Skin of body (tissue), 1 donor: ENCODE measurements at regions not wholly inside any gene's neighbourhood (a gene's known extent, or its start where the extent isn't known, plus 50 kb on each side); places are given as distances from the start of the nearest gene placed in this dataset.
A peak's percentile ranks its signal among the peaks of the same experiment; 100 is the strongest.

Experiments
- DNase-seq: peaks from one replicate; lab custom pipeline; 2025; lab: John Stamatoyannopoulos, UW

DNA sequence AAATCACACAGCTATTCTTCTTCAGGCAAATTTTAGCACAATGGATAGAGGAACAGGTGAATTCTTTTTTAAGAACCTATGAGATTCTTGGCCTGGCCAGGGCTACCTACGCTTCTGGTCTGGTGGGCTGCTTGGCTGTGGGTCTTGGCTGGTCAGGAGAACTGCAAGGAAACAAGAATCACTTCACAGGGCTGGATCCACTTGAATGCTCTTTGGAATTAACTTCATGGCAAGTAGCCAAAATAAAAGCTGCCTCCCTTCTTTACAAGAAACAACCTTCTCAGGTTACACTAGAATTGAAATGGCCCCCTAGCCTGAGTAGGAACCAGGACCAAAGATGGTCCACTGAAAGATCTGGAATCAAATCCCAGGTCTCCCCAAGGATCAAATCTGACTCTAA, 519.1 kb downstream of the IQCM start:
- no peak for DNase-seq

DNA sequence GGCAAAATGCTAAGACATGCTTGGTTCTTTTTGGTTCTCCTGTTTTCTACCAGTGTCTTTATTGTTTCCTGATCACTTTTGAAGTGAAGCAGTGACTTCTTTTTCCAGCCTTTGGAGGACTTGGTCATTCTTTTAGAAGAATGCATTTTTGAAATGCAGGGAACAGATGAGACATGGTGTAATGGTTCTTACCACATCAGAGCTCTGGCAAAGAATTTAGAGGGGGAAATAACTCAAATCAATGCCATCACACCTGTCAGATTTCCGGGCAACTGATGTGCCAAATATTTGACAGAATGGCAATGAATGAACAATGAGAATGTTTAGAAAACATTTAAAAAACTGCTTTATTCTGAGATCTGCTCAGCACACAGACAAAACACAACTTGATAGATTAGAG, 519.6 kb downstream of the IQCM start:
- no peak for DNase-seq

- peak; percentile 13 for DNase-seq
Measured at GRCh38 chr4:149294601-149295000, 521.0 kb downstream of the IQCM start.

- no peak for DNase-seq
Measured at GRCh38 chr4:149293046-149293649, 522.5 kb downstream of the IQCM start.

DNA sequence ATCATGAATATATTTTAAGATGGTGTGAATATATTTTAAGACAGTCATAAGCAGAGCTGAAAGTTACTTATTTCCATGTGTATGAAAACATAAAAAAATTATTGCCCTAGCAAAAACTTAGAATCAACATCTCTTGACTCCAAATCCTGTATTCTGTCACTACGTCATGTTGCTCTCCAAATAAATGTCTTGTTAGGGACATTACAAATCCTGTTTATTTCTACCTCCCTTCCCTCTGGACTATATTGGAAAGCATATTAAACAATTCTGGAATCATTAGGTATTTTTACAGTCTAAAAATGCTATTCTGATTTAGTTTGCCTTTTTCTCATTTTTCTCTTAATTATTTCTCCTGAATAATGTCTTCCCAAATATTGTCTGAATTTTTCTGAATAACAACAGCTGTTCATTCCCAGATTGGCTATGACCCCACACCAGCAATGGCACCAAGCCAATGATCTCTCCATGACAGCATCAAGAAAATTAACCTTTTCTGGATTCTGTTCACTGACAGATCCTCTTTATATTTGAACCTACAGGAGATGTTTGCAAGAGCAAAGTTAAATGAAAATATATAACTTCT, 523.1 kb downstream of the IQCM start:
- peak; percentile 22 for DNase-seq

- no peak for DNase-seq
Measured at GRCh38 chr4:149291463-149291862, 524.2 kb downstream of the IQCM start.

DNA sequence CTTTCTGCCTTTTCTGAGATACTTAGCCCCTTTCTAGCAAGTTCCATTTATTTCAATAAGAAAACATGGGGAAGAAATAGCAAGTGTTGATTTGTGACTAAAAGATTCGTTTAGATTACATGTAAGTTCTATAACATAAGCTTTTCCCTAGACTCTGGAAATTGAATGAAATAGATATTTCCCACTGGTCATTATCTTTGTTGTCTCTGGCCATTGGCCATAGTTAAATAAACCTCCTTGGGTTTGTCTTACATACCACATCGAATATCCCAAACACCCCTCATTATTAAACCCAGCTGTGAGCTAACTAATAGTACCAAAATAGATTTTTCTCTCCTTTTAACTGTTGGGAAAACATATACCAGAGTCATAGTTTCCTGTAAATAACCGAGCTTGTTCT, 534.8 kb downstream of the IQCM start:
- DNase-seq = peak; percentile 54

- DNase-seq = peak; percentile 14
Measured at GRCh38 chr4:149279776-149280175, 535.9 kb downstream of the IQCM start.

DNA sequence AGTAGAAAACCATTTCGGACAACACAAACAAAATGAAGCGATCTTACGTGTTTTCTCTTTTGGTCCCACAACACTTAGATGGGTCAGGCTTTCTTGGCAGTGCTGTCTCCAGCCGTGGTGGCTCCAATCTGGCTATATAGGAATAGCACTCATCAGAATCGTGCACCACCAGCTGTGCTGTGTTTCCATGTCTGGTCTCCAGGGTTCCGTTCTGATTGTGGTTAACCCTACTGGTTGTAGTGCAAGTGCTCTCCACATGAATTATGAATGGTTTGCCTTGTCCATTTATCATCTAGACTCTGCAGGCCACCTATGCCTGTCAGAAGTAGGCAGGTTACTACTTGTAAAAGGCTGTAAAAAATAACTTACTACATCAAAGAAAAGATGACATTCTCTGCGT, 536.3 kb downstream of the IQCM start:
- no peak for DNase-seq

DNA sequence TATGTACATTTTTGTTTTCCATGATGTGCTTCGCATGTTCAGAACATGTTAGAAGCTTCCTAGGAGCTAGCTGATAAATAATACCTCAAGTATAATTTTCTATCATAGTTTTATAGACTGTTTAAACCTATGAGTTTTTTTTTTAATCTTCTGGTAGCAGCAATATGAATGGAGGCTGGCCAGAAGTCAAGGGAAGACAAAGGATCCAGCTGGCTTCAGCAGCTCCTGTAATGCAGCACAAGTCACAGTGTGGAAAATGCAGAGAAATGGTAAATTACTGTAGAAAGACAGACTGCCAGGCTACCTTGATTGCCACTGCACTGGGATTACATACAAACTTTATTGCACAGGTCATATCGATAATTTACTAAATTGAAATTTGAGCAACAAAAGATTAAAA, 537.9 kb downstream of the IQCM start:
- DNase-seq = peak; percentile 1

GRCh38 chr4:149269835-149270234, 545.8 kb downstream of the IQCM start:
- DNase-seq = no peak

- no peak for DNase-seq
Measured at GRCh38 chr4:149266301-149266700, 549.3 kb downstream of the IQCM start.

DNA sequence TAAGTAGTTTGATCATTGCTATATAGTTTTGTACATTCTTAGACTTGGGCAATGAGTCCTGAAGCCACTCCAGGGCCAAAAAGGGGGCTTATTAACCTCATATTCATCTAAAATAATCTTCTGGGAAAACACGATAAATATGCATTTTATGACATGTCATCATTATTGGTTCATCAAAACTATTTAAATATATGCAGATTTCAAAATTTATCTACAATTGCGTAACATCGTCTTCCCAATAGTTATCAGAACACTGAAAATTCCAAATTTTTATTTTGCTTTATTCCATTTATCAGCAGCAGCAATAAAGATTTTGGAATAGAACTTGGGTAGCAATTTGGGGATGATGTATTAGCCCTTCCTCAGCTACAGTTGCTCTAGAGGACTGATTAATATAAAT, 550.0 kb downstream of the IQCM start:
- no peak for DNase-seq

DNA sequence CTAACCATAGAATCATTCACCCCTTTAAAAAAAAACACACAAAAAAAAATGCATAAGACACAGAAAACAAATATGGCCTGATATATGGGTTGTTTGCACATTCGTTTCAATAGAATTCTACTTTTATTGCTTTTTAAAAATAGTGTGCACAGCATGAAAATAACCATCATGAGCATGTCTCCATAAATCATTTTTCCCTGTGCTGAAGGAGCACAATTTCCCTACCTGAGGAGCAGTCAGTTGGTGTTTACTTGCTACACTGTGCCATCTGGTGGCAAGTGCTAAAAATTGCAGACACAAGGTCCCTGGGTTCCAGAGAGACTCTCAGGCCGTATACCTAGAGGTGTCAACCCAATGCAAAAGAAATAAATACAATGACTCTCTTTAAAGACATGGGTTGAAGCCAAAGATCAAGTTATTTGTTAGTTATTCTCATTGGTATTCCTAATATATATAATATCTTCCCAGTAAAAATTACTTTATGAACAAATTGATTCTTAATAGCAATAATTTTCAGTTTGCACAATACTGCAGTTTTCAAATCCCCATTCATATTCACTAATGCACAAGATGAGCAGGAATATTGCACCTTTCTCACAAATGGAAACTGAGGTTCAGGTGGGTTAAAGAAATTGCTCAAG, 551.4 kb downstream of the IQCM start:
- DNase-seq = no peak

GRCh38 chr4:149248191-149248764, 567.4 kb downstream of the IQCM start:
- no peak for DNase-seq

DNA sequence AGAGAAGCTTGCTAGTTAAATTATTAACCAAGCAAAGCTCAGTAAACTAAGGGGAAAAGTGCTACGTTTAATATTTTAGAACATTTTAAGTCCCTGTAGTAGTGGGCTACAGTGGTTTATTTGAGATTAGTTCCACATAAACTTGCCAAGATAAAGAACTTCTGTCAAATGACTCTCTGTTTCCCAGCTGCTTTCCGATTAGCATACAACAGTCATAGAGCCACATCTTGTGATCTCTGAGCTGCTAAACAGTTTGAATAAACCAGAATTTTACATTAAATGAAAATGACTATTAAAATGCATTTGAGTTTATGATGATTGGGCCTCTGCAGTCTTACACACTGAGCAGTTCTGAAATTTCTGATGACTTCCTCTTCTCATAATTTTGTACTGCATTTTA, 568.5 kb downstream of the IQCM start:
- DNase-seq = no peak

DNA sequence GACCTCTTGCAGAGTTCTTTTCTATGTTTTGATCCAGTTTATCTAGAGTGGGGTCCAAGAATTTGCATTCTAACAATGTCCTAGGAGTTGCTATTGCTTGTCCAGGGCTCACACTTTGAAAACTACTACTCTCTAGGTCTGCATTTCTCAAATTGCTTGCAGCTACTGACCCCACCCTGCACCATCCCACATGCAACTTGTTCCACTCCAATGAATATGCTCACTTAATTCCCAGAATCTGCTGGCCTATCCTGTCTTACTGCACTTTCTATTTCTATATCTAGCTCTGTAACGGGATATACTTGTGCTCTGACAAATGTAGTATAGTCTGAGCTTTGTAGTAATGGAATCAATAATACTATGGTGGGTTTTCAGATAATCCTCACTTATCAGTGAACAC, 570.3 kb downstream of the IQCM start:
- DNase-seq = no peak

DNA sequence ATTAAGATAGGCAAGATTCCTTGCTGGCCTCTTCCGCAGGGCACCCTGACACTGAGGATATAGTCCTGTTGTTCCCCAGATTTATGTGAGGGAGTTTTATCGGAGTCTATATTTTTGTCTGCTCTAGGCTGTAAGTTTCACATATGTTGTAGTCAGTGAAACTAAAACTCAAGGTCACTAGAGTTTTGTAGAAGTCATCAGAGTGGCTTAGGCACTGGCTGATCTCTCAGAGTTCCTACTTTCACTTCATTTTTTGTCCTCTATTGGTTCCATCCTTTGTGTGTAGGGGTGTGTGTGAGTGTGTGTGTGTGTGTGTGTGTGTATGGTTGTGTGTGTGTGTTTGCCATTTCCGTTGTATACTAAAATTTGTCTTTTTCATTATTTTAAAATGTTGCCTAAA, 577.5 kb downstream of the IQCM start:
- no peak for DNase-seq

DNA sequence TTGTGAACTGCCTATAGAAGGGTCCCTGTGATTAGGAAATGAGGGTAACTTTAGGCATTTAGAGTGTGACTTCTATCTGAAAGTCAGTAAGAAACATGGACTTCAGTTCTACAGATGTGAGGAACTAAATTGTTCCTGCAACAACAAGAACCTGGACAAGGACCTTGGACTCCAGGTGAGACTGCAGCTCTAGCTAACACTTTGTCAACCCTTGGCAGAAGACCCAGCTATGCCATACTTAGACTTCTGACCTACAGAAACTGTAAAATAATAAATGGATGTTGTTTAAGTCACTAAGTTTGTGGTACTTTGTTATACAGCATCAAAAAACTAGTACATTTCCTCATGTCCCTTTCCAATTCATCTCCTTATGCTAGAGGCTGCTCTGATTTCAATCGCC, 580.8 kb downstream of the IQCM start:
- DNase-seq = no peak

DNA sequence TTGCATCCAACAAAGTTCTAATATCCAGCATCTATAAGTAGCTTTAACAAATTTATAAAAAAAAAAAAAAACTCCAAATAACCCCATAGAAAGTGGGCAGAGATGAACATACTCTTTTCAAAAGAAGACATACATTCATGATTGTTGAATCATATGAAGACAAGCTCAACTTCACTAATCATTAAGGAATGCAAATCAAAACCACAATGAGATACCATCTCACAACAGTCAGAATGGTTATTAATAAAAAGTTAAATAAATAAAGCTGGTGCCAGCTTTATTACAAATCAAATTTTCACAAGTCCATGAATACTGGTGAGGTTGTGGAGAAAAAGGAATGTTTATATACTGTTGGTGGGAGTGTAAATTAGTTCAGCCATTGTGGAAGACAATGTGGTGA, 592.0 kb downstream of the IQCM start:
- DNase-seq = no peak

- no peak for DNase-seq
Measured at GRCh38 chr4:149218672-149219071, 597.0 kb downstream of the IQCM start.

GRCh38 chr4:149214301-149214700, 601.3 kb downstream of the IQCM start:
- DNase-seq = no peak

GRCh38 chr4:149211876-149212275, 603.8 kb downstream of the IQCM start:
- no peak for DNase-seq
